Amniotic epithelial cell (primary cell): ENCODE measurements at regions not wholly inside any gene's neighbourhood (a gene's known extent, or its start where the extent isn't known, plus 50 kb on each side); places are given as distances from the start of the nearest gene placed in this dataset.
"Not testable (repeated sequence)": the region's sequence is repeated elsewhere in the genome, so short reads cannot be mapped to it uniquely, and the experiment has no call there.

Experiments used
- DNase-seq: peaks from one replicate; pipeline ENCODE4 v3.0.0-alpha.2; 2010; ENCODE audit warnings: low read depth

DNA sequence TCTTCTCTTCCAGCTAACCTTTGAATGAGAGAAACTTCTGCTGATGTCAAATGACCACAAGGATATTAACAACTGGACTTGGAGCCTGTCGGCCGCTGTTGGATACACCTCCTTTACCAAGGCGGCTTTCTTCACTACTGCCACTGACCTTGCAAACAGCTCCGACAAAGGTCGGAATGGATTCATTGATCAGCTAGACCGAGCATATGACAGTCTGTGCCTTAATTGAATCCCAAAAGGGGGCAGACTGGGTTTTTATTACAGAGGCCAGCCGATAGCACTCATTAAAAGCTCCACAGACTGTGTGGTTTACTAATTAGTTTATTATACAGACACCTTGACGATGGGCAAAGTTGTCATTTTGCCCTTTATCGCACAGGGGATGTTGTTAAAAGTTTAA lies 394.5 kb downstream of the RERGL start:
- DNase-seq: no peak

DNA sequence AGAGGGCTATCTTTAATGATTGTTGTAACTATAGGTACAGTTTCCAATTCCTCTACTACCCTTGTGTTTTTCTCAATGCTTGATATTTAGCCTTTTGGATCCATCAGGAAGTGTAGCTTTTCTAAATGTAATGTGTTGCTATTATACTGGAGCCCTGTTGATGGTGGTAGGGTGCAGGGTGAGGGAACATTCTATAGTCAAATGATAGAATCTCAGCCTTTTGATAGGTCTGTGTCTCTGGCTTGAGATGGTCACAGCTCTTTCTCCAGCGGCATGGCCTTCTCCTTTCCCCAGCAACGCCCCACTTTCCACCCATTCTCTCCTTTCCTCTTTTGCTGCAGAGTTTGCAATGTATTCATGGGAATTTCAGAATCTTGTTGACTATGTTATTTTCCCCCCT lies 398.6 kb downstream of the RERGL start:
- no peak for DNase-seq

DNA sequence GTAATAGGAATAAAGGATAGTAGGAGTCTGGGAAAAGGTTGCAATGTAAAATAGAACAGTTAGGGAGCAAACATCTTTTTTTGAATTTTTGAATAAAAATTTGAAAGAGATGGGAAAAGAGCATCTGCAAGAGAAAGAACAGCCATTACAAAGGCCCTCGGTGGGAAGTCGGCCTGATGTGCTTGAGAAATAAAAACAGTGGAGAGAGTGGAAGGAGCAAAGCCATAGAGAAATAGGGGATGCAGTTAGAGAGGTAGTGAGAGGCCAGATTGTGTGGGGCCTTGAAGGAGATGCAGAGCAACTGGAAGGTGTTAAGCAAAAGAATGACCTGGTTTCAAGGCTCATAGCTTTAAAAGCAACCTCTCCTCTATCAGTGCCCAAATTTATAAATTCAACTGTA lies 409.8 kb downstream of the RERGL start:
- DNase-seq: no peak

DNA sequence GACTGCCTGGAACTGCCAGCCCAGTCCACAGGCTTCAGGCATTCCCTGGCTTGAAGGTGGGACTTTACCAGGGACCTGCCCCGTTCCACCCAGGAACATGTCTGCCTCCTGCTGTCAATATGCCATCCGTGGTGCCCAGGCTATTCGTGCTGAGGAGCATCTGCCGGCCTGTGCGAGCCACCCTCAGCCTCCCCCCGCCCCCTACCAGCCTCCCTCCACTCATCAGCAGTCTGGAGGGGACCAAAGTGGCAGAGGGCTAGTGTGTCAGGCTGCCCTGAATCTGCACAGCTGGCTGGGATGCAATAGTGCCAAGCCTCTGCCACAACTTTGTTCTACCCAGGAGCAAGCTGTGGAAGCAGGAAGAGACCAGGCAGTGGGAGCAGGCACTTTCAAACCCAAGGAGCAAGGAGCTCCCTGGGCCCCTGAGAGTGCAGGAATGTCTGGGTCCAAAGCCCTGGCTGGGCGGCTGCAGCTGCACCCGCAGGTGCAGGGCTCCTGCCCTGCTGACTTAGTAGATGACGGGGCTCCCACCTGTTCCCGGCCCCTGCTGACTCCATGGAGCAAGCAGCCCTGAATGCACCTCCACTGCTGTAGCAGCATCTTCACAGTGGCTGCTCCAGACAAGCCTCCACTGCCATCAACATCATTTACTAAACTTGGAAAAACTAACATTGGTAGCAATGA lies 423.2 kb downstream of the RERGL start:
- no peak for DNase-seq

DNA sequence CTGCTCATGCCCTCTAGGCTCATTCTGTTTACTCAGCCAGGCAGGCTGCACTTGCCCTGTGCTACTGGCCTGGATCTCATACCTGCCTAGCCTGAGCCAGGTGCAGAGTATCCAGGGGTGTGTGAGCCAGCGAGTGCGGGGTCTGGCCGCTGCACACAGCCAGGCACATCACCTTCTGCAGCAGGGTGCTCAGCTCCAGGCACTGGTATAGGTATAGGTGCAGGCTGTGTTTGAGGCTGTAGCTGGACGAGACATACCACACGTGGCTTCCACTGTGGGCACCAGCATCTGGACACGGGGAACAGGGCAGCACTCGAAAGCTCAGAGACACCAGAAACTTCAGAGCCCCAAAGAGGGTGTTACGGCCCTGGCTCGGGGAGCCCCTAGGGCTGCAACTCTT lies 424.2 kb downstream of the RERGL start:
- no peak for DNase-seq

DNA sequence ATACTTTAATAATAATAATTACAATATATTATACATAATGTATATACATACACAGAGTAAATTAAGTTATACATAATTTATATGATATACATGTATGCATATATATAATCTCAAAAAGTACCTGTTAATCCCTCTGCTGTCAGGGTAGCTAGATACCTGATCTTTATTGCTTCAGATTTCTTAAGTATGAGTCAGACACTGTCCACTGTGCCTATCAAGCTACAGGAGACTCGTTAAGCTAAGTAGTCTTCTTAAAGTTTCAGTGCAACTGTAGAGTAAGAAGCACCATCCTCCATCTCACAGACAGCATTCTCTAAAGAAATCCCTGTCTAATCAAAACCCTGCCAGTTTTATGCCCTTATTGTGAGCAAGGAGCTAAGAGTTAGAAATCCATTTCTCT lies 428.7 kb downstream of the RERGL start:
- no peak for DNase-seq

DNA sequence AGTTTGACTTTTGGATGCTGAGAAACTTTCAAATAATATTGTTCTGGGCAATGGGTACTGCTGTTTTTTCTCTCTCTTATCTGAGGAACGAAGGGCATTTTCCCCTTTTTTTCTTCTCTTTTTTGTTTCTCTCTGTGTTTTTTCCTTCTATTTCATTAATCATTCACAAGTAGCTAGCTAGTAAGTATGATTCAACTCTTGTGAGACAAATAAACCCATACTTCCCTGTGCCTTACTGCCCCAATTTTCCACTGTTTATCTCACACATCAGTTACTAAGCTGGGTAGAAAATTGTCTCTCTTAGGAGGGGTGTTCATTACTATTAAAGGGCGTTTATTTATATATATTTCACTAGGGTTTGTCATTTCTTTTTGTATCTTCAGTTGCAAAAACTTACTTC lies 437.6 kb downstream of the RERGL start:
- DNase-seq: no peak

DNA sequence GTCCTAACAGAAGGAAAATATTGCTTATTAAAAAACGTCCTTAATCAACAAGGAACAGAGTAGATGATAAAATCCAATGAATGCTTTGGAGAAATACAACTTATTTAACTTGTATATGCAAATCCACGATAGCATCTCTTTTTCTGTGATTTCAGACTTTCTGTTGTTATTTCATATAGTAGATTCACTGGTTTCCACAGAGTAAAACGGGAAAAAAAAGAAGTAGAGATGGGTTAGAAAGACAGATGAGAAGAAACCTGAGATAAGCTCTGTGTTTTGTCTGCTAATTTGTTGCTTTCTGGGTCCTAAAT lies 447.7 kb downstream of the RERGL start:
- DNase-seq: no peak

DNA sequence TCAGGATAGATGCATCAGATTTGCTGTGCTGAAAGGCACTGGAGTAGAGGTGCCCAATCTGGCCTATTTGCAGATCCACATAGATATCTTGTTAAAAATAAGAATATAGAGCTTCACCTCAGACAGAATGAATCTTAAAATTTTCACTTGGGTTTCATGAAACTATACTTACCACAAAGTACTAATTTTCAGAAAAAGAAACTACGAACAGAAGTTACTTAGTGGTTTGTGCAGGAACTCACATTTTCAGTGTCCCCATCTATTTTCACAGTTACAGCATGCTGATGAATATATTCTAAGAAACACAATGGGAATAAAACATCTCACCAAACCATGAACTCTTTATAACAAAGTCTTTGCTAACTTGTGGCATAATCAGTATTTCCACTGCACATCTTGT lies 449.4 kb downstream of the RERGL start:
- no peak for DNase-seq

DNA sequence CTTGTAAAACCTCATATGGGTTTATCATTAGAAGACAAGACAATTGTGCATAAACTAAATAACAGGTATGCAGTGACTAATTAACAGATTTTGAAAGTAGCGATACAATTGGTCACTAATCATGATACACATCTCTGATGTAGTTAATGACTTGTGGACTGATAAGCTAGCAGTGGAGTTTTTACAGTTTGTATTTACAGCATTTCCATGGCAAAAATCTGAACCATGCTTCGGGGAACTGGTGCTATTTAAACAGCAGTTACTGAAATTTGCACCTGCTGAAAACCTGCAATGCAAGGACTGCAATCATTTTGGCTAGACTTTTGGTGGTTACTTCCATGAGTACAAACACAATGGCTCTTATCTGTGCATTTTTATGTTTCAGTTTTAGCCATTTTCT lies 471.2 kb downstream of the RERGL start:
- DNase-seq: no peak

DNA sequence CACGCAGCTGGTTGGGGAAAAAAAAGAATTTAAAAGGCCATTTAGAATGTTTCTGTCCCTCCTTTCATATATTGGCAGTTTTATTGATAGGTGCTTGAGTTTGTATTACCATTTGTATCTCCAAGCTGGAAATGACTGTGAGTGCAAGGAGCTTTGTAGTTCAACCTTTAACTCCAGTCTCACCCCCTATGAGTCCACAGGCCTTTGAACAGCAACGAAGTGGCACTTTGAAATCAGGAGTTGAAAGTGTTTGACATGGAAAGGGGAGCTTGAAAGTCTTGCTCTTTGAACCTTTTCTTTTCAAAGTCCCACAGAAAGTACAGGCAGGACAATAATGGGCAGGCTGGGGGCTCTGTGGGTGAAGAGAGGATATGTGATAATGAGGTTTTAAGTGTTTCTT lies 480.3 kb downstream of the RERGL start:
- no peak for DNase-seq

DNA sequence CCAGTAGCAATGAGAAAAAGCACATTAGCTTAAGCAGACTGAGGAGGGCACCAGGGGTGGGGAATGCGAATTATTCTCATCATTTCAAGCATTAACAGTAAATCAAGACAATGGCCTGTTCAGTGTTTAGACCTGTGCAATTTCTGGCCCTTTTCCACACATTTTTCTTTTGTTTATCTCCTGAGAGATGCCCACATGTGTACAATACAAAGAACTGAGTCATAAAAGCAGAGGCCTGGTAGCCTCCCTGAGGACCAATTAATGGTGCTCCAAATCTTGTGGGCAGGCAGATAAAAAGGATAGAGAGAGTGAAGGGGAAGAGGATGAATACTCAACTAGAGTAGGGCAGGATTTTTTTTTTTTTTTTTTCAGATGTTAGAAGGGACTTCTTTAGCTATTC lies 480.8 kb downstream of the RERGL start:
- DNase-seq: no peak

DNA sequence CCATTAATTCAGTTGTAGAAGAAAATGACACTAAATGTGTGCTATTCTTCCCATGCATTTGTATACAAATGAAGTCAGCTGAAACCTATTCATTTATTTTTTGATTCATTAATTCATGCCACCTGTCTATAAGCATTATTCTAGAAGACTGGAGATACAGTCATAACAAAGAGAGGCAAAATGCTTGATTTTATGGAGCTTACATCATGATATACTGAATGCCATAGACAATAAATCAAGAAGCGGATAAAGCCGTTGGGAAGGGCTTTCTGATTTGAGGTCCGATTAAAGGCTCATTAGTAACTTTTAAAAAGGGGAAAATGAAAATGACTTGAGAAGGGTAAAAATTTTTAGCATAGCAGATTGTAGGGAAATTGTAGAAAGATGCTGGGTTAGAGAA lies 494.9 kb downstream of the RERGL start:
- DNase-seq: no peak

DNA sequence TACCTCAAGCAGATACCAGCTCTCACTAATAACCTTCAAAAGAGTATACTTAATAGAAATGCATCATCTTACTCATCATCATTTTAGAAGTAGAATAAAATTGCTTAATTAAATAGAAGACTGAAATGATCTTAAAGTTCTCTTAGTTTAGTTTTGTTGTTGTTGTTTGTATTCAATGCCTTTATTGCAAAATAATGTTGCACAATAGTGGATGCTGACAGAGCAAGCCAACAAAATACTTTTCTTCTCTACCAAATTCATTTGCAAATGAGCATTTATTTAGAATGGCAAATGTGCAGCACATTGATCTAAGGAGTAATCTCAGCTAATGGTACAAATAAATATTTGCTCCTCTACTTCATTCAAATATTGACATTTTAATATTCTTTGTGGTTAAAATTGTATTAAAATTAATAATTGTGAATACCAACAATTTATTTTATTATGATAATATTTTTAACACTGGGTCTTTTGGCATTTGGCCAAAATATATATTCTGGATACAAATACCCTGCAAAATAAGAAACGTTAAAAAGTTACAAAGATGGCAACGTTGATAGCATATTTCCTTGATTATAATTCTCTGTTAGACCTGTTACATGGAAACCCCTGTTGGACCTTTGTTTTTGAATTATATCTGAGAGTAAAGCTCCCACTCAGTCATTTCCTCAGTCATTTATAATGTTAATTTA lies 496.1 kb downstream of the RERGL start:
- DNase-seq: no peak

DNA sequence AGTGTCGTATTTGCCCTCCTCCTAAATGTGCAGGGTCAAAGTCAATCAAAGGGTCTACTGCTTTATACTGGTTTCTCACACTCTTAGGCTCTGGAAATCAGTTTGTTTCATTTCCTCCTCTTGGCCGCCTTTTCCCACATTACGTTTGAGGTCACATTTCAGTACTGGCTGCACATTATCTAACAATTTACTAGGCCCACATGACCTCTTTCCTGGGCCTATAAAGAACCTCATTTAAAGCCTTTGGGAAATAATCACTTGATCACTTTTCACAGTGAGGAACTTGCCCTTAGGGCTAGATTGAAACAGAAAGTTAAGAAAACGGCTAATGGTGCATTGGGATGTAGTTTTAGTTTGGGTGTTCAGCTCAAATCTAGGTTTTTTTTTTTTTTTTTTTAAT lies 497.5 kb downstream of the RERGL start:
- DNase-seq: no peak

DNA sequence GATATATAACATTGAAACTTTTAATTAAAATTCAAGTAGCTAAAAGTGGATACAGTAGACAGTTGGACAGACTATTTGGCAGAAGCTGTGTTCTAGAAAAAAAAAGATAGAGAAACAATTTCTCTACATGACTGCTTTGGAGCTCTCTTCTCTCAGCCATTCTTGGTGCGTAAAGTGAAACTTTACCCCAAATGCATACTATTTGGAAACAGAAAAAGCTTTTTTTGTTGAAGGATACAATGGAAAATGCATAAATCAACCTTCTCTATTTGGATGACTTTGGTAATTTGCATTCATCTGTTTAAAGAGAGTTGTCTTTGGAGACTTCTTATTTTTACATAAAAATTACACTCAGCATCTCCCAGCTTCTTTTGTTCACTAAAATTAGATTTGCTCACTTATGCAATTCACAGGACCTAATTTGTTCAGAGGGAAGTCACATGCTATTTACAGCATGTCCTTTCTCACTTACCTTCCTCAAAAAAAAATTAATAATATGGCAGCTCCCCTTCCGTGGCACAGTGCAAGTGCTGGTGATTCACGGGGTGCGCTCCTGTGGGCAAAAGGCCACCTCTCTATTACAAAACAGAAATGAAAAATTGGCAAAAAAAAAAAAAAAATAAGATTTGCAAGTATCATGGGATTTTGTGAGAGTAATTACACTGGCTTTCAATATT lies 498.9 kb downstream of the RERGL start:
- no peak for DNase-seq

DNA sequence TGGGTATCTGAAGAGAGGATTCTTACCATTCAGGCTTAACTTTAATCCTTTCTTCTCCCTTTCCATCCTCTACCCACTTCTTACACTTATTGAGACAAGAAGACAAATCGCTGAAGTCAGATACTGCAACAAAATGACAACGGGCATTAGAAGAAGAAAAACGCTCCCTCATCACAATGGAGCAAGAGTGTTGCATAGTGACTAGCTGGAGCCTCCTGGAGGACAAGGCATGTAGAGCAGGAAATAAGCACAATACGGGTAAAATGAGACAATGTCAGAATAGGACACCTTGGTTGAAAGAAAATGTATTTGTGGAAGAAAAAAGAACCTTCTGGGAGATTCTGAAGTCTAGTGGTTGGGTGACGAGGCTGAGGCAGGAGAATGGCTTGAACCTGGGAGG lies 501.0 kb downstream of the RERGL start:
- no peak for DNase-seq

DNA sequence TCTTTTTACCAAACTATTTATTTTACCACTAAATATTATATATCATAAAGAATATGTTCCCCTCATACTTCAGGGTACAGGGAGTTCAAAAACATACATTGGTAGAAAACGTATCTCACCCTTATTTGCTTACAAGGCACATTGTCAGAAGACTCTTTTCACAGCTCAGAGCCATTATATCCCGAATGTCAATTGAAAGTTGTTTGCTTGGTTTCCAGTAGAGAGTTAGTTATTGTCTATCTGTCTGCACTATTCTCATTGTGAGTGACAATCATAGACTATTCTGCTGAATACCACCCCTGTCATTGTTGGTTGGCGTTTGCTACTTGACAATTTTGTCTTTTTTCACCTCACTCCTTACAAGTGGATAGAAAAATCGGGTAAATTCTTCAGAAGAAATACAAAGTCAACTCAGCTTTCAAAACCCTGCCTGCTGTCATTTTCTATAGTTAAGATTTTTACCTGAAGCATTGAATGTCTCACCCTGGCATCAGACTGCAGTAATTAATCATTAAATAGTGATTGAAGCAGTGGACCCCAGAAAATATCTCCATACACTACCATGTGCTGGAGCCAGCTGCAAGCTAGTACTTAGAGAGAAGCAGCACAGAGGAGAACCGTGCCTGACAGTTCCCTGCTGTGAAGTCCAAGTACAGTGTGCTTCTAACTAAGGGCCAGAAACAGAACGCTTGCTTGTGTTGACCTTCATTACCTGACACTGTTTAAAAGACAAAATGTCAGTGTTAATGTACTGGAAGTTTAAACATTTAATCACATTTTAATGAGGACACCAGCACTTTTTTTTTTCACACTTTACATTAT lies 510.6 kb downstream of the RERGL start:
- no peak for DNase-seq

DNA sequence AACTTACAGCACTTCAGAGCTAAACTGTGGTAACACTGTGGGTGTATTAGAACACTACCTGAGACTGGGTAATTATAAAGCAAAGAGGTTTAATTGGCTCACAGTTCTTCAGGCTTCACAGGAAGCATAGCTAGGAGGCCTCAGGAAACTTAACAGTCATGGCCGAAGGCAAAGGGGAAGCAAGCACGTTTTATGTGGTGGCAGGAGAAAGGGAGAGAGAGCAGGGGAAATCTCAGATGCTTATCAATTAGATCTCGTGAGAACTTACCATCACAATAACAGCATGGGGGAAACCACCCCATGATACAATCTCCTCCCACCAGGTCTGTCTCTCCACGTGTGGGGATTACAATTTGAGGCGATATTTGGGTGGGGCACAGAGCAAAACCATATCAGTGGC lies 512.6 kb downstream of the RERGL start:
- DNase-seq: no peak

DNA sequence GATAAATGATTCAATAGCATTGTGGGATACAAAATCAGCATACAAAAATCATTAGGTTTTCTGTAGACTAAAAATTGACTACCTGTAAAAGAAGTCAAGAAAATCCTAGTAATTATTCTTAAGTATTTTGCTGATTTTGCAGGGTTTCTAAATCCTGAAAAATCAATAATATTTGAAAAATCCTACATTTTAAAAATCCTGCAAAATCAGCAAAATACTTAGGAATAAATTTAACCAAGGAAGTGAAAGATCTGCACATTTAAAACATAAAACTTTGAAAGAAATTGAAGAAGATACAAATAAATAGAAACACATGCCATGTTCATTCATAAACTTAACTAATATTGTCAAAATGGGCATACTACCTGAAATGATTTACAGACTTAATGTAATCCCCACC lies 517.7 kb downstream of the RERGL start:
- no peak for DNase-seq

DNA sequence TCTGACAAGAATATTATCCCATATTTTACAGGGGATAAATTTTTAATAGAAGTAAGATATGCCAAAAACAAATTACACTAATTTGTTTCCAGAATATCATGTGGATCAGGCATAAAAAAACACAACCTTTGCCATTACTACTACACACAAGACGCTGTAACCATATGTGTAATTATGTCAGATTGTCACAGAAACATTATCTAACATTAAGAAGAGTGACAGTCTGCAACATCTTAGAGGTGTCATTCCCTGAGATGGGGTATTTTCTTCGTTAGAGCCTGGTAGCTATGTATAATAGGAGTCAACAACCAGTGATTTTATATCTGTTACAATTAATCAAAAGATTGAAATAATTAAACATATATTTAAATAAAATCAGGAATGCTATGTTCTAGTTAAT lies 518.9 kb downstream of the RERGL start:
- no peak for DNase-seq

DNA sequence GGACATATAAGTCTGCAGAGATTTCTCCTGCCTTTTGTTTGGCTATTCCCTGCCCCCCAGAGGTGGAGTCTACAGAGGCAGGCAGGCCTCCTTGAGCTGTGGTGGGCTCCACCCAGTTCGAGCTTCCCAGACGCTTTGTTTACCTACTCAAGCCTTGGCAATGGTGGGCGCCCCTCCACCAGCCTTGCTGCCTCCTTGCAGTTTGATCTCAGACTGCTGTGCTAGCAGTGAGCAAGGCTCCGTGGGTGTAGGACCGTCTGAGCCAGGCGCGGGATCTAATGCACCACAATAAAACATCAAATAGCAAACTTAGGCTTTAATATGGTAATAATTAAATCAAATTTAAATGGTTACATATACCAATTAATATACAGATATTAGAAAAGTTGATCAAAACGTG lies 525.4 kb downstream of the RERGL start:
- not testable (repeated sequence) for DNase-seq

DNA sequence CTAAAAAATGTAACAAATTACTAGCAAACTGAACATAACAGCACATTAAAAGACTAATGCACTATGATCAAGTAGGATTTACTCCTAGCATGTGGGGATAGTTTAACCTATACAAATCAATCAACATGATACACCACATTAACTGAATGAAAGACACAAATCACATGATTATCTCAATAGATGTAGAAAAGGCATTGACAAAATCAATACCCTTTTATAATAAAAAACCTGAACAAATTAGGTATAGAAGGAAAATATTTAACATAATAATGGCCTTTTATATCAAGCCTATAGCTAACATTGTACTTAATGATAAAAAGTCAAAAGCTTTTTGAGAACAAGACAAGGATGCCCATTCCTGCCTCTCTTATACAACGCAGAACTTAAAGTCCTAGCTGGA lies 540.0 kb downstream of the RERGL start:
- no peak for DNase-seq
